ENCODE measurements at regions not wholly inside any gene's neighbourhood (a gene's known extent, or its start where the extent isn't known, plus 50 kb on each side); places are given as distances from the start of the nearest gene placed in this dataset.
"Not testable (repeated sequence)": the region's sequence is repeated elsewhere in the genome, so short reads cannot be mapped to it uniquely, and the experiment has no call there.

DNA sequence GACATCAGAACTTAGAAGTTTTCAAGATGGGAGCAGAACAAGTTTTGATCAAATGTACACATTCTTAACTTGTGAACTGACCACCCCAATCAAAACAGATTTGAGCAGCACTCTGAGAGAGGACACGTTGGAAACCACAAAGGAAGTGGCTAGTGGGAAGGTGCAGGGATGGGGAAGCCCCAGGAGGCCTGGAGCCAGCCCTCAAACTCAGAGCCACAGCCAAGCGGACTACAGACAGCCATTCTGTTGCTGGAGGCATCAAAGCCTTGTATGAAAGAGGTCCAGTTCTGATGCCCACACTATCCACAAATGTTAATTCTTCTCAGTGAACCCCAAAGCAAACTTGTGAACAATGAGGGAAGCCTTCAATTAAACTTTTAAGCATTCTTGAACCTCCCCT, 143.6 kb upstream of the RAB4A start:
- Mint-ChIP-seq H3K27ac (no peak overlapping the region), H3K27me3 (no peaks in the 10 kb centered on the region), H3K4me1 (peaks cover 35% of the 10 kb centered on the region), H3K4me3 (peak overlapping the region; percentile 16), H3K9me3 (no peaks in the 10 kb centered on the region), H3K36me3 (ENCODE audit: low read depth) (no peaks in the 10 kb centered on the region)
- ATAC-seq (replicated peaks), result peak; percentile 98

DNA sequence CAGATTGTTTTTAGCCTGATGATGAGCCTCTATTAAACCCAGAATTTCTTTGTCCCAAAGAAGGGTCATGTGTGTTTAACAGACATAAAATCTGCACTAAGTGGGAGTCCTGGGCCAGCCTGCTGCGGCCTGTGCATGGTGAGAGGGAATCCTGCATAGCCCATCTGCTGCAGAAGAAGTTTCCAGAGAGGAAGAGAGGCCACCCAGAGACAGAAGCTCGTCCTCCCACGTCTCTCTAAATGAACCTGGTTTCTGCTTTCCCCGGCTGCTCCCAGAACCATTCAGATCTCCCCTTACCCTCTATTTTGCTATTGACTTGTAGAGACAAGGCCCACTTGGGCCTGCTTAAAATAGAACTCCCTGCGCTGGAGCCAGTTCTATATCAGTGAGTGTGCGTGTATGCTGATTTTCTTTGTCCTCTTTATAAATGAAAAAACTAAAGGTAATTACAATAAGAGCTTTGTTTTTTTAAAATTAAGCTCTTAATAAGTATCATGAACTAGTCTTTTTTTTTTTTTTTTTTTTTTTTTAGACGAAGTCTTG, 142.8 kb upstream of the RAB4A start:
- Mint-ChIP-seq H3K27me3 (no peaks in the 10 kb centered on the region), H3K27ac (no peak overlapping the region), H3K4me1 (peaks cover 35% of the 10 kb centered on the region), H3K36me3 (ENCODE audit: low read depth) (no peaks in the 10 kb centered on the region), H3K9me3 (no peaks in the 10 kb centered on the region), H3K4me3 (no peak overlapping the region)
- ATAC-seq (replicated peaks), result no peak

DNA sequence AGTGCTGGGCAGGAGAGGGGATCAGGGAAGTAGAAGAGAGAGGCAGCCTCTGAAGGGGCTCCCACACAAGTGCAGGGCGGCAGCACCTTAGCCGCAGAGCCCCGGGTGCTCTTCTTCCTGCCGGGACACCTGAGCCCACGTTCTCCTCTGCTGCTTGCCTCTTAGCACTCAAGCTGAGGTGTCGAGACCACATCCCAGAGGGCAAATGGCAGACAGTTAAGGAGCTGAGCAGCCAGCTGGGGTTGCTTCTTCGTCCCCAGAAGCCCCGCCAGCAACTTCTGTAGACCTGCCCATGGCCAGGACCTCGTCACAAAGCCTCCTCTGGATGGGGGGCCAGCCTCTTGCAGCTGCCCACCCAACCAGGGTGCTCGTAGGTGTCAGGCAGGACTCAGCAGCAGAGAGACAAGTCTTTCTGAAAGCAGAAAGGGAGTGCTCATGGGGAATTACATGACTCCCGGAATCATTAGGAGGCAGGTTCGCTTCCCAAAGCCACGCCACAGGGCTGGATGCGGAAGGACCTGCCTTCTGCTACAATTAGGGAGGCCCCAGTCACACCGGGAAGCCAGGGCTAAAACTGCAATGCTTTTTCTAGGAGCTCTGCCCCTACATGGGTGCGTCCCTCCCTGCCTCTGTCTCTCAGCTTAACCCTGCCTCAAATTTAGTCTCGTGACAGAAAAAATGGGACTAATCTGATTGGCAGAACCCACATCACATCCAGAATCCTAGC, 141.4 kb upstream of the RAB4A start:
- ATAC-seq (replicated peaks), result no peak
- H3K36me3 Mint-ChIP-seq (ENCODE audit: low read depth), result no peaks in the 10 kb centered on the region
- peaks cover 41% of the 10 kb centered on the region for H3K4me1 Mint-ChIP-seq
- H3K9me3 Mint-ChIP-seq, result peaks cover 7% of the 10 kb centered on the region
- peak overlapping the region; percentile 1 for H3K4me3 Mint-ChIP-seq
- H3K27ac Mint-ChIP-seq, result no peak overlapping the region
- no peaks in the 10 kb centered on the region for H3K27me3 Mint-ChIP-seq

DNA sequence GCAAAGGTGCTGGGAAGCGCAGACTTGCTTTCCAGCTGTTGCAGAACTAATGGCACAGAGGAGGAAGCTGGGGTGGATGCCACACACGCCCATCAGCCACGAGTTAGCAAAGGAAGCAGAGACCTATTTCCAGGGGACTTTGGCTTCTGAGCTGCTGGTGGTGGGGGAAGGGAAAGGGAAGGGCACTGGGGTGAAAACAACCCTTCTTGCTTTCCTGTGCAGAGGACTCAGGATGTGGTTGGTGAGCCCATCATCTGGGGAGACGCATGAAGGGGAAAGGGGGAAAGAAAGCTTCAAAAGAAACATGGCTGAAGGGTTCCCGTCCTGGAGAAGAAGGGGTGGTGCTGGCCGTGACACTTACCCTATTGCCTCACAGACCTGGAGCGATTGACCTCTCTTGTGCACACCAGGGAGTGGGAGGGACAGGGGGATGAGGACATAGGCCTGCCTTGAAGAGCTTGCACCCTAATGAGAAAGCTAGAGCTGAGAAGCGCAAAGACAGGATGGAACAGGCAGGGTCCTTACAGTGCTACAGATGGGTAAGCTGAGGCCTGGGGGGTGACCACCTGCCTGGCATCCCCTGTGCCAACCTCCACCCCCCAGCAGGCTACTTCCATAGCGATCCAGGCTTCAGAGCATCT, 140.8 kb upstream of the RAB4A start:
- Mint-ChIP-seq H3K4me1 (peaks cover 41% of the 10 kb centered on the region), H3K9me3 (peaks cover 7% of the 10 kb centered on the region)
- ATAC-seq (replicated peaks), result peak; percentile 11

DNA sequence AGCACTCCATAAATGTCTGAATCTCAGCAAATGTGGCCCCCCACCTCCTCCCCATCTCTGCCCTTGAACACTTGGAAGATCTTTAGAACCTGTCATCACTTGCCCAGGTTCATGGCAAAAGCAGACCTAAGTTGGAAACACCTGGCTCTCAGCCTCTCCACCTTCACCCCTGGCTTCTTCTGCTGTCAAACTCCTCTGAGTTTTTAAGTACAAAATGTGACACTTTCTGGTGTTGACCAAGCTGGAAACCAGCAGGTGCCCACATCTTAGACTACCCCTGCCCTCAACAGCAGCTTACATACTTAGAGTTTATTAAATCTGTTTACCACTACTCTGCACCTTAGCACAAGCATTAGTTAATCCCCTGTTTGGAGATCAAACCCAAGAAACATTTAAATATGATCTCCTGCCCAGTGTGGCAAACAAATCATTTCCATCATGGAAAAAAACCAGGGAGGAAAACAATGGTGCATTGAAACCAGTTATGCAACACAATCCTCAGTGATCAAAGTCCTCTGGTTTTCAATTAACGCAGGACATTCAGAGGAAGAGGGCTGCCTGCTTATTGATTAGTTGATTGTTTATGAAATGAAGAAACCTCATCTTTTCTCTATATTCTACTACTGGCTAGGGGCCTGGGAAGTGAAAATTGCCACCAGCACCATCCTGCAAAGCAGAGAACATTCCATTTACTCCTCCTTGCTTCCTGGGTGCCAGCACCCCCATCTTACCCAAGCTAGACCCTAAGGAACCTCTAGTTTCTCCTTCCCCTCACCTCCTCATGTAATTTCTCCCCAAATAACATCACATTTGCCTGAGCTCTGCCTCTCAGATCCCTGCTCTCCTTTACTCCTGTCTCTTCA, 139.4 kb upstream of the RAB4A start:
- H3K4me3 Mint-ChIP-seq, result peak overlapping the region; percentile 1
- H3K9me3 Mint-ChIP-seq, result peaks cover 7% of the 10 kb centered on the region
- no peak overlapping the region for H3K27ac Mint-ChIP-seq
- no peak for ATAC-seq (replicated peaks)
- no peaks in the 10 kb centered on the region for H3K27me3 Mint-ChIP-seq
- H3K4me1 Mint-ChIP-seq, result peaks cover 40% of the 10 kb centered on the region
- no peaks in the 10 kb centered on the region for H3K36me3 Mint-ChIP-seq (ENCODE audit: low read depth)

More for the DNA sequence above, 140.8 kb upstream of the RAB4A start:
- Mint-ChIP-seq H3K36me3 (ENCODE audit: low read depth) (no peaks in the 10 kb centered on the region), H3K4me3 (peak overlapping the region; percentile 1), H3K27me3 (no peaks in the 10 kb centered on the region), H3K27ac (no peak overlapping the region)

DNA sequence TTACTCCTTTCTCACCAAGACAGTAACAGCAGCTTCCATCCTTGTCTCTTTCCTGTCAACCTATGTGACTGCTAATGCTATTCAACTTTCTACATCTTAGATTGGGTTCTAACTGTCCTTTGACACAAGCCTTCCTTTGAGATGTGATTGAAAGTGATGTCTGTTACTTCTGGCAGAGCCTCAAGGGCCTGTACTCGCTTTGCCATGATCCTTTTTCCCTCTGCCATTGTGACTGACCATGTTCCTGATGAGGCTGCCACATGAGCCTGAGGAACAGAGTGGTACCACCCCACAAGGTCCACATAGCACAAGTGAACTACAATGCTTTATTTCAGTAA, 138.8 kb upstream of the RAB4A start:
- Mint-ChIP-seq H3K27me3 (no peaks in the 10 kb centered on the region), H3K4me1 (peaks cover 34% of the 10 kb centered on the region), H3K36me3 (ENCODE audit: low read depth) (no peaks in the 10 kb centered on the region), H3K4me3 (no peak overlapping the region), H3K9me3 (peaks cover 7% of the 10 kb centered on the region), H3K27ac (no peak overlapping the region)
- ATAC-seq (replicated peaks), result no peak

DNA sequence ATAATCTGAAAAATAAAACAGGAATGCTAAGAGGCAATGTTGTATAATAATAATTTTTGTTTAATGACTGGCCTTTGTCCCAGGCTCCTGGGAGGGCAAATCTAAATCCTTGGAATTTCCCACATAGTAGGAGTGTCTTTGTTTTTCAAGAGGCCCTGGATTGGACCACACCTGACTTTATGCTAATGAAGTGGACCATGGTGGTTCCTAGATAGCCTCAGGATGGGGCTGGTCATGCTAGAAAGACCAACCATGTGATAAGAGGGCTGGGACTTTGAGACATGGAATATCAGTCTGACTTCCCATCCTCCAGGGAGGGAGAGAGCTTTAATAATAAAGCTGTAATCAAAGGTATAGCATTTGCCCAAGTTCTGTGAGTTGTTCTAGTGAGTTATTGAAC, 138.2 kb upstream of the RAB4A start:
- Mint-ChIP-seq H3K27ac (no peak overlapping the region), H3K9me3 (peaks cover 7% of the 10 kb centered on the region), H3K27me3 (no peaks in the 10 kb centered on the region), H3K4me1 (peaks cover 33% of the 10 kb centered on the region), H3K4me3 (no peak overlapping the region), H3K36me3 (ENCODE audit: low read depth) (no peaks in the 10 kb centered on the region)
- ATAC-seq (replicated peaks), result no peak

DNA sequence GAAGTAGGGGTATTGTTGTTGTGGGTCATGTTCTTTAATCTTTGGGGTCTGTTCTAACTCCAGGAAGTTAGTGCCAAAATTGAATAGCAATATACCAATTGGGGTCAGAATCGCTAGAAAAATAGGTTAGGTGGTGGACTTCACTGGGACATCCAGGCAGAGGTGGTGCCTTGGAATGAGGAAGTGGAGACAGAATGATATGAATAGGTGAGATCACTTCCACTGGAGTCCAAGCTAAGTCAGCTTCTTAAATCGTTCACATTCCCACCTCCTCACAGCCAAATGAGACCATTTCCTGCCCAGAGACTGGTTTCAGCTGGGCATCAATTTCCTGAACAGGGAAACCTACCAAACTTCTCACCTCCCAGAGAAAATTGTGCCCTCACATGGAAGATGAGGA, 137.8 kb upstream of the RAB4A start:
- H3K27me3 Mint-ChIP-seq, result no peaks in the 10 kb centered on the region

DNA sequence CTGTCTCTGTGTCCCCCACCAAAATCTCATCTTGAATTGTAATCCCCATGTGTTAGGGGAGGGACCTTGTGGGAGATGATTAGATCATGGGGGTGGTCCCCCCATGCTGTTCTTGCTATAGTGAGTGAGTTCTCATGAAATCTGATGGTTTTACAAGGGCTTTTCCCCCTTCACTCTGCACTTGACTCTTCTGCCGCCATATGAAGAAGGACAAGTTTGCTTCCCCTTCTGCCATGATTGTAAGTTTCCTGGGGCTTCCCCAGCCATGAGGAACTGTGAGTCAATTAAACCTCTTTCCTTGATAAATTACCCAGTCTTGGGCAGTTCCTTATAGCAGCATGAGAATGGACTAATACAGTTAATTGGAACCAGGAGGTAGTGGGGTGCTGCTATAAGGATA, 137.1 kb upstream of the RAB4A start:
- no peak overlapping the region for H3K4me3 Mint-ChIP-seq
- no peaks in the 10 kb centered on the region for H3K36me3 Mint-ChIP-seq (ENCODE audit: low read depth)
- H3K9me3 Mint-ChIP-seq, result peaks cover 7% of the 10 kb centered on the region
- H3K4me1 Mint-ChIP-seq, result peaks cover 27% of the 10 kb centered on the region
- ATAC-seq (replicated peaks), result peak; percentile 18
- H3K27ac Mint-ChIP-seq, result no peak overlapping the region
- H3K27me3 Mint-ChIP-seq, result no peaks in the 10 kb centered on the region

More for the DNA sequence above, 137.8 kb upstream of the RAB4A start:
- Mint-ChIP-seq H3K27ac (no peak overlapping the region), H3K9me3 (peaks cover 7% of the 10 kb centered on the region), H3K4me3 (no peak overlapping the region), H3K36me3 (ENCODE audit: low read depth) (no peaks in the 10 kb centered on the region), H3K4me1 (peaks cover 29% of the 10 kb centered on the region)
- no peak for ATAC-seq (replicated peaks)

DNA sequence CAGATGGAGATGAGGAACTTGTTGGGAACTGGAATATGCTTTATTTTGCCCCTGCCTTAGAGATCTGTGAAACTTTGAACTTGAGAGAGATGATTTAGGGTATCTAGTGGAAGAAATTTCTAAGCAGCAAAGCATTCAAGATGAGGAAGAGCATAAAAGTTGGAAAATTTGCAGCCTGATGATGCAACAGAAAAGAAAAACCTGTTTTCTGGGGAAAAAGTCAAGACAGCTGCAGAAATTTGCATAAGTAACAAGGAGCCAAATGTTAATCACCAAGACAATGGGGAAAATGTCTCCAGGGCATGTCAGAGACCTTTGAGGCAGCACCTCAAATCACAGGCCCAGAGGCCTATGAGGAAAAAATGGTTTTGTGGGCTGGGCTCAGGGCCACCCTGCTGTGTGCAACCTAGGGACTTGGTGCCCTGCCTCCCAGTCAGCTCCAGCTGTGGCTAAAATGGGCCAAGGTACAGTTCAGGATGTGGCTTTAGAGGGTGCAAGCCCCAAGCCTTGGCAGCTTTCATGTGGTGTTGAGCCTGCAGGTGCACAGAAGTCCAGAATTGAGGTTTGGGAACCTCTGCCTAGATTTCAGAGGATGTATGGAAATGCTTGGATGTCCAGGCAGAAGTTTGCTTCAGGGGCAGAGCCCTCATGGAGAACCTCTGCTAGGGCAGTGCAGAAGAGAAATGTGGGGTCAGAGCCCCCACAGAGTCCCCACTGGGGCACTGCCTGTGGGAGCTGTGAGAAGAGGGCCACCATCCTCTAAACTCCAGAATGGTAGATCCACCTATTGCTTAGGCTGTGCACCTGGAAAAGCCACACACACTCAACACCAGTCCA, 136.3 kb upstream of the RAB4A start:
- H3K27me3 Mint-ChIP-seq; ATAC-seq (replicated peaks); H3K27ac Mint-ChIP-seq; H3K4me3 Mint-ChIP-seq; H3K9me3 Mint-ChIP-seq; H3K36me3 Mint-ChIP-seq (ENCODE audit: low read depth): not testable (repeated sequence)
- H3K4me1 Mint-ChIP-seq, result peaks cover 30% of the 10 kb centered on the region

DNA sequence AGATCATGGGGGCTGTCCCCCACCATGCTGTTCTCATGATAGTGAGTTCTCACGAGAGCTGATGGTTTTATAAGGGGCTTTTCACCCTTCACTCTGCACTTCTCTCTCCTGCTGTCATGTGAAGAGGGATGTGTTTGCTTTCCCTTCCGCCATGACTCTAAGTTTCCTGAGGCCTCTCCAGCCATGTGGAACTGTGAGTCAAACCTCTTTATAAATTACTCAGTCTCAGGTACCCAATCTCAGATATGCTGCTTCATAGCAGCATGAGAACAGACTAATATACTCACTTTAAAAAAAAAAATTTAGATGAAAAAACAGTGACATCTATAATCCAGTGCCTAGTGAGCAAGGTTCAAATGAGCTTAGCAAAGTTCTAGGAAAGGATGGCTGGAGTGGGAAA, 135.1 kb upstream of the RAB4A start:
- Mint-ChIP-seq H3K4me3 (no peak overlapping the region), H3K4me1 (peaks cover 20% of the 10 kb centered on the region), H3K27me3 (no peaks in the 10 kb centered on the region), H3K27ac (no peak overlapping the region), H3K36me3 (ENCODE audit: low read depth) (no peaks in the 10 kb centered on the region), H3K9me3 (peaks cover 7% of the 10 kb centered on the region)
- ATAC-seq (replicated peaks), result peak; percentile 67

DNA sequence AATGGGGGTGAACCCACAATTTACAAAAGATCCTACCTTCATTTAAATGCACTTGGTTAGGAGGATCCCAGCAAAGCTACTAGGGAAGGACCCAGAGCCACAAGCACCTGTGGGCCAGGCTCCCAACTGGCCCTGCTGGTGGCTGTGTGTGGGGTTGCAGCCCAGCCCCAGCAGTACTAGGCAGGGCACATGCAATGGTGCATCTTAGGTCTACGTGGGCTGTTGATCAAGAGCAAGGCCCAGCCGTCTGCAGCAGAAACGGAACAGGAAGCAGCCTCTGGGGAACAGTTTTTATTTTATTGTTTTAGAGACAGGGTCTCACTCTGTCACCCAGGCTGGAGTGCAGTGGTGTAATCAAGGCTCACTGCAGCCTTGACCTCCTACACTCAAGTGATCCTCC, 134.1 kb upstream of the RAB4A start:
- Mint-ChIP-seq H3K36me3 (ENCODE audit: low read depth) (no peaks in the 10 kb centered on the region), H3K4me3 (no peak overlapping the region), H3K4me1 (peaks cover 15% of the 10 kb centered on the region), H3K27me3 (no peaks in the 10 kb centered on the region), H3K27ac (no peak overlapping the region), H3K9me3 (peaks cover 7% of the 10 kb centered on the region)
- ATAC-seq (replicated peaks), result no peak

DNA sequence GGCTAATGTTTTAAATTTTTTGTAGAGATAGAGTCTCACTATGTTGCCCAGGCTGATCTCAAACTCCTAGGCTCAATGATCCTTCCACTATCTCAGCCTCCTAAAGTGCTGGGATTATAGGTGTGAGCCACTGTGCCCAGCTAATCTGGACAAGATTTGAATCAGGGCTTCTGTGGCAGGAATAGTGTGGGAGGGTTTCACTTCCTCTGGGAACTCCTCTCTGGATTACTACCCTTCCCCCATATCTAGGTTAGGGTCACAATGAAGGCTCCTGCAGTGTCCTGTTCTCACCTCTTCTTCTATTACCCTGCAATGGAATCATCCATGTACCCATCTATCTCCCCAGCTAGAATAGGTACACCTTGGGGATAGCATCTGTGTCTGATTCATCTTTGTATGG, 133.6 kb upstream of the RAB4A start:
- Mint-ChIP-seq H3K4me3 (no peak overlapping the region), H3K36me3 (ENCODE audit: low read depth) (no peaks in the 10 kb centered on the region), H3K27me3 (no peaks in the 10 kb centered on the region), H3K27ac (no peak overlapping the region), H3K9me3 (peaks cover 7% of the 10 kb centered on the region), H3K4me1 (peaks cover 15% of the 10 kb centered on the region)
- peak; percentile 23 for ATAC-seq (replicated peaks)

DNA sequence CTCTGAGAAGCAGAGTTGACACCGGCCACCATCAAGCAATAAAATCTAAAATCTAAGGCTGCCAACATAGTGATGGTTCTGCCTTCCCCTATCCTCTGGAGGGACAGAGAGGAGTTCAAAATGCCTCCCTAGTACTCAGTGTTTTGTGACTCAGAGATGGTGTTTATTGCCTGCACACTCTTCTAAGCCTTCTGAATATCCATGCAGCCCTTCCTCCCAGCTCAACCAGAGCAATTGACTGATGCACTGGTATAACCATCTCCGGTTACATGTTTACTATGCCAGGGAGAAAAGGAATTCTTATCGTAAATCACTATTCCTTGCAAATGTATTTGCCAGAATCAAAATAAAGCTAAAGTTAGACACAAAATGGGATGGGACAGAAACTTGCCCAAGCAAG, 132.9 kb upstream of the RAB4A start:
- ATAC-seq (replicated peaks), result no peak
- Mint-ChIP-seq H3K9me3 (peaks cover 7% of the 10 kb centered on the region), H3K27me3 (no peaks in the 10 kb centered on the region), H3K27ac (no peak overlapping the region), H3K36me3 (ENCODE audit: low read depth) (no peaks in the 10 kb centered on the region), H3K4me1 (peaks cover 15% of the 10 kb centered on the region), H3K4me3 (no peak overlapping the region)

All from activated T-helper 17 cell treated with anti-CD3 and anti-CD28 coated beads, Interleukin-2, amount 50 U/mL, for 72 hours (primary cell).